ENCODE measurements at regions not wholly inside any gene's neighbourhood (a gene's known extent, or its start where the extent isn't known, plus 50 kb on each side); places are given as distances from the start of the nearest gene placed in this dataset.

DNA sequence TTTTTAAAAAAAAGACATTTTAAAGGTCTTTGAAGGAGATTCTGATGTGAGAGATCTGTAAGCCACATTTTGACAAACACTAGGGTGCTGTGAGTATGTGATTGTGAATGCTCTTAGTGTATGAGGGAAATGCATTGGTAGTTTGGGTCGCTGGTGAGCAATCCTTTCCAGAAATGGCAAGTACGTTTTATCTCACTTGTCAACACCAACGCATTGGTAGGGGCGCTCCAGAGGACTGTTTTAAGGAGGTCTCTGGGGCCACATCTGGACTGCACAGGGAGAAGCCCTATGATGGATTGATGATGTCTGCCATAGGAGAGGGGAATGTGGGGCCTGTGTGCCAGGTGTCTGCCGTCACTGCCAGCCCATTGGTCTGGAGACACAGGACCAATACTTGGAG lies 522.6 kb downstream of the BNC2 start:
- FAIRE-seq, result no peak
- no peak for ATAC-seq
- Histone ChIP-seq H3K9me3 (no peaks in the 10 kb centered on the region), H3K4me2 (no peak overlapping the region), H3K27ac (peak overlapping the region in 1 of 2 experiments; percentile 96; a peak in 3 of 6 replicates), H3K4me1 (peaks cover 29% of the 10 kb centered on the region), H3K4me3 (no peak overlapping the region)
- no peak for DNase-seq (ENCODE audit: low read depth in 1 of 2, low spot score in 1 of 2)
- POLR2A ChIA-PET, result no interaction called here
- 82% methylated on average over 5 of the region's 5 CpGs for WGBS (ENCODE audit: missing lambda C conversion rate)
- TF ChIP-seq HOXB13 (CRISPR knock-in tag; IDR thresholded peaks at IDR 0.05; ENCODE audit: low read depth), result no peak
- CTCF ChIA-PET, result interaction anchor here (0.6 to 1.0 kb wide), 2 partner anchors 13 to 341 kb away, joined by 3 to 4 read pairs; no protein-coding TSS in a partner anchor

- no peak for FAIRE-seq
- DNase-seq (ENCODE audit: low read depth in 1 of 2, low spot score in 1 of 2), result no peak
- H3K4me1 ChIP-seq, result peaks cover 27% of the 10 kb centered on the region
- H3K27ac ChIP-seq, result peak overlapping the region in 1 of 2 experiments; percentile 96; a peak in 3 of 6 replicates
- H3K9me3 ChIP-seq, result no peaks in the 10 kb centered on the region
- no peak for ATAC-seq
- no peak overlapping the region for H3K4me2 ChIP-seq
- no peak overlapping the region for H3K4me3 ChIP-seq
- TF ChIP-seq GATA3 (IDR thresholded peaks at IDR 0.05; ENCODE audit: borderline replicate concordance) (no peak), CBX2 (IDR thresholded peaks at IDR 0.05; ENCODE audit: borderline replicate concordance, low read depth) (no peak), NR3C1 (IDR thresholded peaks at IDR 0.05) (no peak), JUN (IDR thresholded peaks at IDR 0.05) (no peak), CHD2 (IDR thresholded peaks at IDR 0.05; ENCODE audit: low read length, partially characterized antibody) (no peak), HOXB5 (CRISPR knock-in tag; IDR thresholded peaks at IDR 0.05) (no peak), RAD21 (conservative IDR thresholded peaks at IDR 0.05 in 1 of 2, IDR thresholded peaks at IDR 0.05 in 1 of 2) (no peak), CBX8 (IDR thresholded peaks at IDR 0.05) (no peak), PBX3 (IDR thresholded peaks at IDR 0.05) (no peak), PHF8 (IDR thresholded peaks at IDR 0.05; ENCODE audit: borderline replicate concordance, low read depth) (no peak), HDAC2 (IDR thresholded peaks at IDR 0.05) (no peak), EHMT2 (IDR thresholded peaks at IDR 0.05; ENCODE audit: low read depth) (no peak), TFCP2L1 (CRISPR knock-in tag; IDR thresholded peaks at IDR 0.05) (no peak), ATOH8 (CRISPR knock-in tag; IDR thresholded peaks at IDR 0.05; ENCODE audit: low read depth) (no peak), HEYL (CRISPR knock-in tag; IDR thresholded peaks at IDR 0.05) (no peak)
- TF ChIP-seq, protein P1, sequence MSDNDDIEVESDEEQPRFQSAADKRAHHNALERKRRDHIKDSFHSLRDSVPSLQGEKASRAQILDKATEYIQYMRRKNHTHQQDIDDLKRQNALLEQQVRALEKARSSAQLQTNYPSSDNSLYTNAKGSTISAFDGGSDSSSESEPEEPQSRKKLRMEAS (IDR thresholded peaks at IDR 0.05), result no peak
- TF ChIP-seq, protein P2, sequence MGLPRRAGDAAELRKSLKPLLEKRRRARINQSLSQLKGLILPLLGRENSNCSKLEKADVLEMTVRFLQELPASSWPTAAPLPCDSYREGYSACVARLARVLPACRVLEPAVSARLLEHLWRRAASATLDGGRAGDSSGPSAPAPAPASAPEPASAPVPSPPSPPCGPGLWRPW (IDR thresholded peaks at IDR 0.05), result no peak
- ChIA-PET POLR2A (no interaction called here), CTCF (interaction anchor here (0.6 to 1.1 kb wide), 3 partner anchors 32 to 341 kb away, joined by 3 to 4 read pairs (median 4); no protein-coding TSS in a partner anchor)
- WGBS (ENCODE audit: missing lambda C conversion rate), result 98% methylated on average over 4 of the region's 4 CpGs
These were observed 521.9 kb downstream of the BNC2 start for GRCh38 chr9:16348531-16348930.

DNA sequence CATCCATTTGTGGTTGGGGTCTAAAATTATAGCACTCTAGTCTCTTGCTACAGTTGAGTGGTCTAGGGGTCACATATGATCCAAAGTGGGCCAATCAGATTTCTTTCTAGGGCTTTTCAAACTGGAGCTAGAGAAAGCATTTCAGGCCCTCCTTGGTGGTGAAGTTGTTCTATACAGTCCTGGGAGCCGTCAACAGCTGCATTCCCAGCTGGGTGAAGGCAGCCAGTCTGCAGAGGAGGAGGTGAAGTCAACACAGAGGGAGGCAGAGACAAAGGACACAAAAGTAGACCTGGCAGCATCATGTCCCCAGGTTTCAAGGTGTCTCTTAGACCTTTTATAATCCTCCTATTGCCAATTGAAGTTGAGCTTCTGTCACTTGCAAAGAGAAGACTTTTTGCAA lies 518.2 kb downstream of the BNC2 start:
- CTCF ChIA-PET, result interaction anchor here (0.6 to 2.1 kb wide), 6 partner anchors 8 to 126 kb away, joined by 3 to 6 read pairs (median 3); no protein-coding TSS in a partner anchor
- POLR2A ChIA-PET, result no interaction called here

More for the DNA sequence above, 518.2 kb downstream of the BNC2 start:
- TF ChIP-seq POLR2AphosphoS2 (conservative IDR thresholded peaks at IDR 0.05; ENCODE audit: low read length) (no peak), BHLHE40 (IDR thresholded peaks at IDR 0.05; ENCODE audit: low read depth, low read length) (no peak), SMC3 (IDR thresholded peaks at IDR 0.05) (no peak), TFCP2L1 (CRISPR knock-in tag; IDR thresholded peaks at IDR 0.05) (no peak), HOXA7 (CRISPR knock-in tag; IDR thresholded peaks at IDR 0.05) (no peak), ATOH8 (CRISPR knock-in tag; IDR thresholded peaks at IDR 0.05; ENCODE audit: low read depth) (no peak), MYC (IDR thresholded peaks at IDR 0.05; ENCODE audit: borderline replicate concordance, low read length) (no peak), CEBPB (IDR thresholded peaks at IDR 0.05) (no peak), NFE2L2 (conservative IDR thresholded peaks at IDR 0.05; ENCODE audit: low read length) (no peak), PBX3 (IDR thresholded peaks at IDR 0.05) (no peak), RCOR1 (IDR thresholded peaks at IDR 0.05; ENCODE audit: low read depth, low read length) (no peak), NR3C1 (IDR thresholded peaks at IDR 0.05) (no peak), HMGXB4 (CRISPR knock-in tag; IDR thresholded peaks at IDR 0.05; ENCODE audit: borderline replicate concordance) (no peak), CHD4 (IDR thresholded peaks at IDR 0.05; ENCODE audit: borderline replicate concordance) (no peak), CBX8 (IDR thresholded peaks at IDR 0.05) (no peak), JUNB (IDR thresholded peaks at IDR 0.05) (no peak), HOXB5 (CRISPR knock-in tag; IDR thresholded peaks at IDR 0.05) (no peak)
- WGBS (ENCODE audit: missing lambda C conversion rate), result 72% methylated on average over 1 of the region's 1 CpG
- Histone ChIP-seq H3K9me3 (no peaks in the 10 kb centered on the region), H3K4me2 (no peak overlapping the region), H3K4me3 (no peak overlapping the region), H3K4me1 (peaks cover 10% of the 10 kb centered on the region), H3K27ac (peak overlapping the region; percentile 39 to 75; a peak in 3 of 6 replicates)
- FAIRE-seq (no peak), ATAC-seq (no peak), DNase-seq (ENCODE audit: low read depth in 1 of 2, low spot score in 1 of 2) (no peak)
